Muscle of leg (tissue), 3 donors: ENCODE measurements at regions not wholly inside any gene's neighbourhood (a gene's known extent, or its start where the extent isn't known, plus 50 kb on each side); places are given as distances from the start of the nearest gene placed in this dataset.
"Not testable (repeated sequence)": the region's sequence is repeated elsewhere in the genome, so short reads cannot be mapped to it uniquely, and the experiment has no call there.

Experiments
- DNase-seq: peaks from one replicate; pipeline ENCODE4 v3.0.0; 2013
- H3K27ac ChIP-seq: one replicate; pipeline ENCODE4 v1.5.1; 2013; ENCODE audit warnings: mild to moderate bottlenecking, low read length, control low read depth
- H3K27me3 ChIP-seq: one replicate; pipeline ENCODE4 v1.6.1; 2013; ENCODE audit warnings: low read length; ENCODE audit not compliant: control insufficient read depth, insufficient read depth
- H3K36me3 ChIP-seq: one replicate; pipeline ENCODE4 v1.6.1; 2013; ENCODE audit warnings: low read length; ENCODE audit not compliant: control insufficient read depth, insufficient read depth
- H3K4me1 ChIP-seq: one replicate; pipeline ENCODE4 v1.6.1; 2013; ENCODE audit warnings: low read length; ENCODE audit not compliant: control insufficient read depth, insufficient read depth
- H3K4me3 ChIP-seq: one replicate; pipeline ENCODE4 v1.5.1; 2013; ENCODE audit warnings: low read length, control low read depth
- H3K9me3 ChIP-seq: replicated peaks from 2 replicates; pipeline ENCODE4 v1.6.1; 2013; ENCODE audit warnings: low read depth, low read length; ENCODE audit not compliant: control insufficient read depth
- WGBS: methylation state at CpG from one replicate; pipeline ENCODE4 v1.1.5; 2013; ENCODE audit warnings: missing lambda C conversion rate; ENCODE audit not compliant: insufficient coverage; 5-methylcytosine and 5-hydroxymethylcytosine counted together

GRCh38 chr19:29039036-29039435 is 173.9 kb downstream of the UQCRFS1 start:
- WGBS: no CpG with 5 or more reads among the region's 3 CpGs
- not testable (repeated sequence) for DNase-seq, H3K36me3 ChIP-seq, H3K4me1 ChIP-seq, H3K27ac ChIP-seq, H3K9me3 ChIP-seq, H3K27me3 ChIP-seq, H3K4me3 ChIP-seq

GRCh38 chr19:29031216-29031615 is 181.7 kb downstream of the UQCRFS1 start:
- Histone ChIP-seq H3K4me3 (no peak overlapping the region), H3K27me3 (no peaks in the 10 kb centered on the region), H3K9me3 (no peaks in the 10 kb centered on the region), H3K27ac (no peak overlapping the region), H3K4me1 (no peaks in the 10 kb centered on the region), H3K36me3 (no peaks in the 10 kb centered on the region)
- DNase-seq: no peak
- 100% methylated on average over 1 of the region's 1 CpG for WGBS

GRCh38 chr19:29029268-29029958 is 183.5 kb downstream of the UQCRFS1 start:
- no peak overlapping the region for H3K4me3 ChIP-seq
- H3K27me3 ChIP-seq: no peaks in the 10 kb centered on the region
- H3K27ac ChIP-seq: no peak overlapping the region
- no peaks in the 10 kb centered on the region for H3K36me3 ChIP-seq
- H3K9me3 ChIP-seq: no peaks in the 10 kb centered on the region
- WGBS: 78% methylated on average over 9 of the region's 11 CpGs
- DNase-seq: no peak
- H3K4me1 ChIP-seq: no peaks in the 10 kb centered on the region

- H3K4me3 ChIP-seq: no peak overlapping the region
- H3K4me1 ChIP-seq: no peaks in the 10 kb centered on the region
- DNase-seq: no peak
- H3K27me3 ChIP-seq: peaks cover 2% of the 10 kb centered on the region
- WGBS: 8% methylated on average over 3 of the region's 8 CpGs
- no peaks in the 10 kb centered on the region for H3K36me3 ChIP-seq
- H3K27ac ChIP-seq: no peak overlapping the region
- H3K9me3 ChIP-seq: no peaks in the 10 kb centered on the region
These were observed 190.4 kb downstream of the UQCRFS1 start for GRCh38 chr19:29022599-29022998.

- 80% methylated on average over 7 of the region's 10 CpGs for WGBS
- H3K4me3 ChIP-seq: no peak overlapping the region
- DNase-seq: no peak
- no peaks in the 10 kb centered on the region for H3K36me3 ChIP-seq
- no peaks in the 10 kb centered on the region for H3K9me3 ChIP-seq
- peaks cover 2% of the 10 kb centered on the region for H3K27me3 ChIP-seq
- no peaks in the 10 kb centered on the region for H3K4me1 ChIP-seq
- no peak overlapping the region for H3K27ac ChIP-seq
These were observed 190.8 kb downstream of the UQCRFS1 start for GRCh38 chr19:29022165-29022564.

- Histone ChIP-seq H3K36me3 (no peaks in the 10 kb centered on the region), H3K27ac (no peak overlapping the region), H3K27me3 (peaks cover 2% of the 10 kb centered on the region), H3K4me1 (no peaks in the 10 kb centered on the region), H3K9me3 (no peaks in the 10 kb centered on the region), H3K4me3 (no peak overlapping the region)
- no peak for DNase-seq
- 70% methylated on average over 9 of the region's 16 CpGs for WGBS
These were observed 191.6 kb downstream of the UQCRFS1 start for GRCh38 chr19:29021232-29021916.

GRCh38 chr19:29019403-29019802 is 193.5 kb downstream of the UQCRFS1 start:
- H3K4me3 ChIP-seq: no peak overlapping the region
- H3K27ac ChIP-seq: no peak overlapping the region
- H3K4me1 ChIP-seq: no peaks in the 10 kb centered on the region
- DNase-seq: no peak
- H3K9me3 ChIP-seq: no peaks in the 10 kb centered on the region
- no peaks in the 10 kb centered on the region for H3K36me3 ChIP-seq
- peaks cover 5% of the 10 kb centered on the region for H3K27me3 ChIP-seq
- 82% methylated on average over 12 of the region's 14 CpGs for WGBS

GRCh38 chr19:29018542-29018941 is 194.4 kb downstream of the UQCRFS1 start:
- DNase-seq: no peak
- Histone ChIP-seq H3K36me3 (no peaks in the 10 kb centered on the region), H3K4me3 (no peak overlapping the region), H3K4me1 (no peaks in the 10 kb centered on the region), H3K9me3 (no peaks in the 10 kb centered on the region), H3K27ac (no peak overlapping the region), H3K27me3 (peaks cover 5% of the 10 kb centered on the region)
- WGBS: 81% methylated on average over 3 of the region's 3 CpGs

- Histone ChIP-seq H3K27me3 (peaks cover 5% of the 10 kb centered on the region), H3K27ac (no peak overlapping the region), H3K9me3 (no peaks in the 10 kb centered on the region), H3K4me1 (no peaks in the 10 kb centered on the region), H3K36me3 (no peaks in the 10 kb centered on the region), H3K4me3 (no peak overlapping the region)
- no peak for DNase-seq
- WGBS: 82% methylated on average over 5 of the region's 8 CpGs
These were observed 195.2 kb downstream of the UQCRFS1 start for GRCh38 chr19:29017788-29018187.

- Histone ChIP-seq H3K4me3 (no peak overlapping the region), H3K27ac (no peak overlapping the region), H3K4me1 (no peaks in the 10 kb centered on the region), H3K36me3 (no peaks in the 10 kb centered on the region), H3K27me3 (peaks cover 8% of the 10 kb centered on the region), H3K9me3 (no peaks in the 10 kb centered on the region)
- 46% methylated on average over 9 of the region's 11 CpGs for WGBS
- no peak for DNase-seq
These were observed 195.8 kb downstream of the UQCRFS1 start for GRCh38 chr19:29016926-29017760.
